ENCODE measurements at regions not wholly inside any gene's neighbourhood (a gene's known extent, or its start where the extent isn't known, plus 50 kb on each side); places are given as distances from the start of the nearest gene placed in this dataset.

DNA sequence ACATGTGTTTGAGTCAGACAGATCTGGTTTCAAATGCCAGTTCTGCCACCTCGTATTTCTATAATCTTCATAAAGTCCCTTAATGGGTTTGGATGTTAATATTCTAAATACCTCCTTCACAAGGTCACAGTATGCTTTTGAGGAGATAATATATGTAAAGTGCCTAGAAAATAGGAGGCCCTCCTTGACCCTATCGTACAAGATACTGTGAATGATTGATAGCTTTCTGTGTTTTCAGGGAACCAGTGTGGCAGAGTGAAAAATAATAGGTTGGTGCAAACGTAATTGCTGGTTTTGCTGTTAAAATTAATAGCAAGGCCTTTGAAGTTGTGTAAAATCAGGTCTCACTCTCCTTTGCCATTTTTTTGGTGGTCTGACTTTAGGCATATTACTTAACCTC lies 77.5 kb upstream of the SCEL start:
- TF ChIP-seq, protein P1, sequence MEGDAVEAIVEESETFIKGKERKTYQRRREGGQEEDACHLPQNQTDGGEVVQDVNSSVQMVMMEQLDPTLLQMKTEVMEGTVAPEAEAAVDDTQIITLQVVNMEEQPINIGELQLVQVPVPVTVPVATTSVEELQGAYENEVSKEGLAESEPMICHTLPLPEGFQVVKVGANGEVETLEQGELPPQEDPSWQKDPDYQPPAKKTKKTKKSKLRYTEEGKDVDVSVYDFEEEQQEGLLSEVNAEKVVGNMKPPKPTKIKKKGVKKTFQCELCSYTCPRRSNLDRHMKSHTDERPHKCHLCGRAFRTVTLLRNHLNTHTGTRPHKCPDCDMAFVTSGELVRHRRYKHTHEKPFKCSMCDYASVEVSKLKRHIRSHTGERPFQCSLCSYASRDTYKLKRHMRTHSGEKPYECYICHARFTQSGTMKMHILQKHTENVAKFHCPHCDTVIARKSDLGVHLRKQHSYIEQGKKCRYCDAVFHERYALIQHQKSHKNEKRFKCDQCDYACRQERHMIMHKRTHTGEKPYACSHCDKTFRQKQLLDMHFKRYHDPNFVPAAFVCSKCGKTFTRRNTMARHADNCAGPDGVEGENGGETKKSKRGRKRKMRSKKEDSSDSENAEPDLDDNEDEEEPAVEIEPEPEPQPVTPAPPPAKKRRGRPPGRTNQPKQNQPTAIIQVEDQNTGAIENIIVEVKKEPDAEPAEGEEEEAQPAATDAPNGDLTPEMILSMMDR (IDR thresholded peaks at IDR 0.05; ENCODE audit: low read length), result no peak
- no peak for TF ChIP-seq EZH2 (optimal IDR thresholded peaks at IDR 0.05; ENCODE audit: low read depth, low read length)
- no peak for TF ChIP-seq EZH2phosphoT487 (IDR thresholded peaks at IDR 0.05; ENCODE audit: low read length)
